ENCODE measurements at regions not wholly inside any gene's neighbourhood (a gene's known extent, or its start where the extent isn't known, plus 50 kb on each side); places are given as distances from the start of the nearest gene placed in this dataset.

DNA sequence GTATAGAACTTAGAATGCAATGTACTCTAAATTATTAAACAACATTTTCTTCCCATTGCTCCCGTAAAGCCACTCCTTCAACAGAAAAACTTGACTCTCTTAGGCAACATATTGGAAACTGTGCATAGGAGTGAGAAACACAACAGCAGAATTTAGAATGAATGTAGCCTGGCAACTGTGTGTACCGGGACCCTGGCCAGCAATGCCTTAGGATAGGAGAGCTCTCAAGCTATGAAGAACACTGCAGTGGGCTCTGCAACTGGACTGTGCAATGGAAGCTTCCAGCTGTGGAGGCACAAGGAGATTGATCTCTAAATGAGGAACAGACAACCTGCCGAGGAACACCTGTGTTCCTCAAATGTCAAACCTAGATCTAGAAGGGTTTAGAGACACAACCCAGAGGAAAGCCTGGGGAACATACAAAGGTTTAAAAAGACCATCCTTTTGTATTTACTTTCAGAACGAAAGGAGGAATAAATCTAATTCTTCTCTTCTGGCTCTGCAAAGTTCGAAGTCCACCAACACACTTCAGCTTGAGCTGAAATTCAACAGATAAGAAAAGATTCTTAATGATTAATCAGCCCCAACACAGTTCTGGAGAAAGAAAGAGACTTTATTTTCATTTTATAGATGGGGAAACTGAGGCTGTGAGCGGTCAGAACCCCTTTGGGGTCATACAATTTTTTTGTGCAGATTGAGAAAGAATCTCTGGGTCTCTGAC is 51.5 kb upstream of the ARL15 start:
- DNase-seq, result no peak
- 74 to 78% methylated on average over 6 of the region's 6 CpGs for WGBS, 2 donors
- H3K4me3 ChIP-seq (replicated peaks in 1 of 3), result no peak overlapping the region

DNA sequence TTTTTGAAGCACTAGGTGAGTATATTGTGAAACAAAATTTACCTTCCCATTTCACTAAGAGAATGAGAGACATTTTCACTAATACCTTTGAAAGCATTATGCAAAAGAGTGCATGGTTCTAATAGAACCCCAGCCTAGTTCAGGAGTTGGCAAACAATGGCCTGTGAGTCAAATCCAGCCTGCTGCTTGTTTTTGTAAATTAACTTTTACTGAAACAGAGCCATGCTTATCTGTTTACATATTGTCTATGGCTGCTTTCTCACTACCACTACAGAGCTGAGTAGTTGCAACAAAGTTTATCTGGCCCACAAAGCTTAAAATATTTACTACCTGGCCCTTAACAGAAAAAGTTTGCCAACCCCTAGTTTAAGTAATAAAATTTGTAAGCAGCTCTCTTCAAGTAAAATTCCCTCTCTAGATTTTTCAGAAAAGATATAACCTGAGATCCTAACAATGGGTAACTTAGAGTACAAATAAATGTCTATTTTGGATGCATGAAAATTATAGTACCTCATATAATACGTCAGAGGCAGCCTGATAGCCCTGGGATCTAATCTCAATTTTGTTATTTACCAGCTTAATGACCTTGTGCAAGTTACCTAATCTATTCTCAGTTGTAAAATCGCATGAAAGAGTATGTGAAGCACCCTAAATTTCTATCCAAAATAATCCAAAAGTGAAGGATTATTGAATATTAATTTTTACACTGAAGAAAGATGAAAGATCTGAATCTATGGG is 50.7 kb upstream of the ARL15 start:
- WGBS, 2 donors, result 88 to 91% methylated on average over 2 of the region's 2 CpGs
- H3K4me3 ChIP-seq (replicated peaks in 1 of 3), result no peak overlapping the region
- no peaks in the 10 kb centered on the region for H3K27me3 ChIP-seq
- TF ChIP-seq, protein P1, sequence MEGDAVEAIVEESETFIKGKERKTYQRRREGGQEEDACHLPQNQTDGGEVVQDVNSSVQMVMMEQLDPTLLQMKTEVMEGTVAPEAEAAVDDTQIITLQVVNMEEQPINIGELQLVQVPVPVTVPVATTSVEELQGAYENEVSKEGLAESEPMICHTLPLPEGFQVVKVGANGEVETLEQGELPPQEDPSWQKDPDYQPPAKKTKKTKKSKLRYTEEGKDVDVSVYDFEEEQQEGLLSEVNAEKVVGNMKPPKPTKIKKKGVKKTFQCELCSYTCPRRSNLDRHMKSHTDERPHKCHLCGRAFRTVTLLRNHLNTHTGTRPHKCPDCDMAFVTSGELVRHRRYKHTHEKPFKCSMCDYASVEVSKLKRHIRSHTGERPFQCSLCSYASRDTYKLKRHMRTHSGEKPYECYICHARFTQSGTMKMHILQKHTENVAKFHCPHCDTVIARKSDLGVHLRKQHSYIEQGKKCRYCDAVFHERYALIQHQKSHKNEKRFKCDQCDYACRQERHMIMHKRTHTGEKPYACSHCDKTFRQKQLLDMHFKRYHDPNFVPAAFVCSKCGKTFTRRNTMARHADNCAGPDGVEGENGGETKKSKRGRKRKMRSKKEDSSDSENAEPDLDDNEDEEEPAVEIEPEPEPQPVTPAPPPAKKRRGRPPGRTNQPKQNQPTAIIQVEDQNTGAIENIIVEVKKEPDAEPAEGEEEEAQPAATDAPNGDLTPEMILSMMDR (IDR thresholded peaks at IDR 0.05), result no peak
- TF ChIP-seq POLR2A (IDR thresholded peaks at IDR 0.05), result no peak
- DNase-seq, result no peak
- no peaks in the 10 kb centered on the region for H3K4me1 ChIP-seq
- intact Hi-C loops (cut with DNase I), result no loop called here
- H3K36me3 ChIP-seq, result no peaks in the 10 kb centered on the region
- H3K9me3 ChIP-seq, result no peaks in the 10 kb centered on the region
- H3K27ac ChIP-seq, result no peak overlapping the region

More for the DNA sequence above, 51.5 kb upstream of the ARL15 start:
- no peaks in the 10 kb centered on the region for H3K9me3 ChIP-seq
- TF ChIP-seq, protein P1 (IDR thresholded peaks at IDR 0.05), result no peak
- no peak for TF ChIP-seq POLR2A (IDR thresholded peaks at IDR 0.05)
- no peak overlapping the region for H3K27ac ChIP-seq
- intact Hi-C loops (cut with DNase I), result no loop called here
- H3K4me1 ChIP-seq, result no peaks in the 10 kb centered on the region
- no peaks in the 10 kb centered on the region for H3K36me3 ChIP-seq
- H3K27me3 ChIP-seq, result no peaks in the 10 kb centered on the region

All from thyroid gland (tissue), 4 donors.